K562 (cell line): ENCODE measurements at regions not wholly inside any gene's neighbourhood (a gene's known extent, or its start where the extent isn't known, plus 50 kb on each side); places are given as distances from the start of the nearest gene placed in this dataset.

Experiments
- ATAC-seq: fragments of 200-7000 bp; cut with Tn5 transposase; 3 replicates; pipeline ENCODE4 v1.9.1; 2020; ENCODE audit warnings: moderate library complexity
- BruUV-seq: library from RNA; stranded (reverse); fragments of 400-500 nt; replicated peaks from 2 replicates; lab custom pipeline; 2021; lab: Mats Ljungman, UMichigan
- CTCF ChIA-PET: fragments of 300-600 bp; formaldehyde crosslinking; extraction: SDS; loops from one replicate; lab custom pipeline; 2021; ENCODE audit warnings: low intra/inter-chr PET ratio; lab: Yijun Ruan, JAX
- POLR2A ChIA-PET: fragments of 300-600, 350-650 bp; sonication (Branson Sonifier 250); formaldehyde crosslinking; extraction: SDS; loops from one replicate; lab custom pipeline; 2021; ENCODE audit warnings: antibody characterized with exemption, inconsistent platforms; lab: Yijun Ruan, JAX
- DNase-seq, 4 experiments: peaks; one replicate each; pipeline versions ENCODE4 v3.0.0 to v3.0.0-alpha.2; 2011 to 2018; ENCODE audit warnings: low spot score in 3 of 4, mixed read lengths in 3 of 4; ENCODE audit errors: extremely low read depth in 1 of 4
- FAIRE-seq: peaks from 2 replicates; lab custom pipeline; 2011; peaks lifted over from hg19 to GRCh38; lab: Jason Lieb, UNC
- H2AFZ ChIP-seq: 2 replicates; pipeline ENCODE4 v1.6.0; 2011; ENCODE audit warnings: low read depth, low read length, control low read depth, inconsistent platforms
- H3K27ac ChIP-seq: fragments of 200-600 bp; 3 replicates; pipeline ENCODE4 v1.8.0; 2011; ENCODE audit warnings: low read depth, mild to moderate bottlenecking, control low read depth, inconsistent platforms, low read length, moderate library complexity, mixed read lengths; ENCODE audit errors: extremely low read depth
- H3K27me3 ChIP-seq, 2 experiments: fragments of 300-600 bp in 1 of 2; 2 replicates in 1 of 2; 3 replicates in 1 of 2; pipeline versions ENCODE4 v1.6.0 to v1.8.0; 2011; ENCODE audit warnings: inconsistent platforms in 2 of 2, low read length in 2 of 2, mild to moderate bottlenecking in 1 of 2, mixed read lengths in 1 of 2, moderate library complexity in 1 of 2; ENCODE audit not compliant: control insufficient read depth in 2 of 2, insufficient read depth in 2 of 2
- H3K36me3 ChIP-seq: fragments of 300-600 bp; 3 replicates; pipeline ENCODE4 v1.8.0; 2011; ENCODE audit warnings: mild to moderate bottlenecking, low read length, inconsistent platforms; ENCODE audit not compliant: control insufficient read depth, insufficient read depth
- H3K4me1 ChIP-seq, 2 experiments: fragments of 200-600 bp in 1 of 2; replicated peaks in 1 of 2; 2 replicates in 1 of 2; 3 replicates in 1 of 2; pipeline versions ENCODE4 v1.5.1 to v1.8.0; 2011; ENCODE audit warnings: inconsistent platforms in 2 of 2, low read length in 2 of 2, mild to moderate bottlenecking in 1 of 2, mixed read lengths in 1 of 2, moderate library complexity in 1 of 2; ENCODE audit not compliant: control insufficient read depth in 2 of 2, insufficient read depth in 2 of 2
- H3K4me2 ChIP-seq: 2 replicates; pipeline ENCODE4 v1.6.1; 2011; ENCODE audit warnings: low read length, control low read depth, inconsistent platforms, mixed read lengths; ENCODE audit not compliant: insufficient read depth
- H3K4me3 ChIP-seq: fragments of 200-600 bp; sonication (generic), shearing (Covaris generic); 2 replicates; pipeline ENCODE4 v1.5.1; 2016; ENCODE audit warnings: control low read depth, inconsistent platforms
- H3K79me2 ChIP-seq: fragments of 200-600 bp; 3 replicates; pipeline ENCODE4 v1.8.0; 2011; ENCODE audit warnings: low read length, inconsistent platforms; ENCODE audit not compliant: control insufficient read depth, insufficient read depth
- H3K9ac ChIP-seq, 2 experiments: 2 replicates each; pipeline versions ENCODE4 v1.6.0 to v1.6.1; 2011; ENCODE audit warnings: low read depth in 2 of 2, low read length in 2 of 2, control low read depth in 1 of 2, inconsistent platforms in 1 of 2, mild to moderate bottlenecking in 1 of 2, mixed read lengths in 1 of 2; ENCODE audit not compliant: insufficient read depth in 1 of 2
- H3K9me1 ChIP-seq: one replicate; pipeline ENCODE4 v1.6.0; 2011; ENCODE audit warnings: inconsistent platforms, mild to moderate bottlenecking, low read length, moderate library complexity; ENCODE audit not compliant: control insufficient read depth, insufficient read depth
- H3K9me3 ChIP-seq: replicated peaks from 2 replicates; pipeline ENCODE4 v1.5.1; 2011; ENCODE audit warnings: low read depth, low read length, inconsistent platforms; ENCODE audit not compliant: control insufficient read depth, insufficient read depth
- H4K20me1 ChIP-seq: replicated peaks from 2 replicates; pipeline ENCODE4 v1.6.1; 2011; ENCODE audit warnings: low read length, inconsistent platforms, mixed read lengths; ENCODE audit not compliant: control insufficient read depth, insufficient read depth
- CTCFL ChIP-seq: IDR thresholded peaks from 2 replicates; pipeline ENCODE4 v1.6.1; 2011; ENCODE audit warnings: borderline replicate concordance, low read depth, mild to moderate bottlenecking, moderate library complexity, low read length; ENCODE audit not compliant: insufficient read depth, poor library complexity, severe bottlenecking
- E2F3 ChIP-seq: fragments of 250-450 bp; sonication (Bioruptor Pico); IDR thresholded peaks from 2 replicates; pipeline ENCODE4 v1.4.0; 2020; ENCODE audit warnings: mild to moderate bottlenecking
- GMEB1 ChIP-seq: fragments of 250-450 bp; sonication (Bioruptor Pico); IDR thresholded peaks from 2 replicates; pipeline ENCODE4 v1.4.0; 2020; ENCODE audit warnings: mild to moderate bottlenecking
- HINFP ChIP-seq: fragments of 450-650 bp; conservative IDR thresholded peaks from 2 replicates; pipeline ENCODE4 v1.6.1; 2016; ENCODE audit warnings: missing genetic modification characterization, low read depth, mild to moderate bottlenecking, control low read depth, missing compliant biosample characterization
- NFRKB ChIP-seq: fragments of 450-650 bp; IDR thresholded peaks from 2 replicates; pipeline ENCODE4 v1.6.1; 2016; ENCODE audit warnings: low read depth
- SOX6 ChIP-seq: fragments of 450-650 bp; IDR thresholded peaks from 2 replicates; pipeline ENCODE4 v1.6.1; 2014; ENCODE audit warnings: mild to moderate bottlenecking
- WGBS: fragments of 100-300 bp; shearing (Covaris generic); methylation state at CpG from one replicate; pipeline ENCODE4 v1.1.6; 2016; ENCODE audit warnings: low coverage, mixed read lengths; ENCODE audit not compliant: insufficient coverage; ENCODE audit errors: missing lambda C conversion rate; 5-methylcytosine and 5-hydroxymethylcytosine counted together
- in situ Hi-C: fragments of 300-500 bp; cut with MboI; formaldehyde crosslinking; loops from 4 replicates; pipeline ENCODE4 v1.15.0; 2018; ENCODE audit warnings: inconsistent platforms, mixed read lengths
- intact Hi-C: fragments of 100-400 bp; cut with micrococcal nuclease; formaldehyde crosslinking; loops from 2 replicates; pipeline ENCODE4 v1.14.2; 2022

GRCh38 chr2:240373289-240373885 is 62.1 kb upstream of the GPC1 start:
- Histone ChIP-seq H3K9me1 (no peaks in the 10 kb centered on the region), H3K9ac (no peak overlapping the region), H4K20me1 (no peaks in the 10 kb centered on the region), H3K27ac (no peak overlapping the region), H3K27me3 (peaks cover 0 to 61% of the 10 kb centered on the region in 2 experiments; a peak in 3 of 5 replicates), H2AFZ (no peak overlapping the region), H3K4me2 (no peak overlapping the region), H3K79me2 (no peaks in the 10 kb centered on the region), H3K4me1 (no peaks in the 10 kb centered on the region), H3K9me3 (no peaks in the 10 kb centered on the region), H3K4me3 (no peak overlapping the region), H3K36me3 (no peaks in the 10 kb centered on the region)
- no peak for FAIRE-seq
- intact Hi-C loops (no loop called here), in situ Hi-C loops (no loop called here)
- ChIA-PET POLR2A (interaction anchor here (0.6 kb wide), 1 partner anchor 12 kb away, joined by 3 read pairs; no protein-coding TSS in a partner anchor), CTCF (no interaction called here)
- no peak for DNase-seq
- BruUV-seq, result no TSS peak
- WGBS, result 12% methylated on average over 15 of the region's 20 CpGs
- ATAC-seq, result no peak
- TF ChIP-seq GMEB1 (CRISPR knock-in tag), result no peak
- TF ChIP-seq SOX6, result no peak
- TF ChIP-seq HINFP (tag), result no peak
- no peak for TF ChIP-seq E2F3 (CRISPR knock-in tag)
- no peak for TF ChIP-seq NFRKB
- TF ChIP-seq CTCFL, result no peak
